Breast epithelium (tissue), 4 donors: ENCODE measurements at regions not wholly inside any gene's neighbourhood (a gene's known extent, or its start where the extent isn't known, plus 50 kb on each side); places are given as distances from the start of the nearest gene placed in this dataset.
"Not testable (repeated sequence)": the region's sequence is repeated elsewhere in the genome, so short reads cannot be mapped to it uniquely, and the experiment has no call there.

Source experiments
- DNase-seq, 2 donors: peaks; one replicate each; pipeline ENCODE4 v3.0.0-alpha.2; 2019; ENCODE audit warnings: low spot score in 2 of 2
- H3K27ac ChIP-seq, 2 donors: fragments of 200-600 bp; sonication (generic) in 1 of 2; one replicate each; pipeline ENCODE4 v1.5.1; 2016 to 2019; ENCODE audit warnings: mild to moderate bottlenecking in 1 of 2
- H3K27me3 ChIP-seq, 2 donors: fragments of 200-600 bp; sonication (generic) in 1 of 2; one replicate each; pipeline versions ENCODE4 v1.5.1 to v1.6.0; 2017 to 2019; ENCODE audit warnings: control low read depth in 1 of 2, mild to moderate bottlenecking in 1 of 2
- H3K36me3 ChIP-seq: fragments of 200-600 bp; one replicate; pipeline ENCODE4 v1.5.1; 2019
- H3K4me1 ChIP-seq, 2 donors: fragments of 200-600 bp; sonication (generic); one replicate each; pipeline ENCODE4 v1.5.1; 2016 to 2019; ENCODE audit warnings: control low read depth in 1 of 2
- H3K4me3 ChIP-seq, 3 donors: fragments of 200-600 bp; sonication (generic); 1 replicate in 2 of 3; 2 replicates in 1 of 3; pipeline ENCODE4 v1.5.1; 2016 to 2019; ENCODE audit warnings: mild to moderate bottlenecking in 3 of 3, moderate library complexity in 2 of 3
- H3K9me3 ChIP-seq, 2 donors: fragments of 200-600 bp; sonication (generic) in 1 of 2; one replicate each; pipeline ENCODE4 v1.5.1; 2016 to 2019; ENCODE audit warnings: control low read depth in 1 of 2
- CTCF ChIP-seq, 3 donors: fragments of 450-650 bp; IDR thresholded peaks; one replicate each; pipeline ENCODE4 v1.5.1; 2016 to 2017; ENCODE audit warnings: antibody characterized with exemption in 3 of 3, mild to moderate bottlenecking in 3 of 3, moderate library complexity in 3 of 3
- POLR2A ChIP-seq: fragments of 450-650 bp; IDR thresholded peaks from one replicate; pipeline ENCODE4 v1.6.1; 2016; ENCODE audit warnings: antibody characterized with exemption, mild to moderate bottlenecking, moderate library complexity
- POLR2AphosphoS5 ChIP-seq, 3 donors: sonication (generic); formaldehyde crosslinking; IDR thresholded peaks; one replicate each; pipeline ENCODE4 v1.6.1; 2017; ENCODE audit warnings: antibody characterized with exemption in 3 of 3
- intact Hi-C: fragments of 100-400 bp; cut with DNase I; formaldehyde crosslinking; loops from one replicate; pipeline ENCODE4 v1.15.1; 2023; ENCODE audit warnings: low total_unique reads

GRCh38 chr1:166304131-166304530, 137.3 kb upstream of the FAM78B start:
- no peaks in the 10 kb centered on the region for H3K36me3 ChIP-seq
- H3K27ac ChIP-seq: no peak overlapping the region
- DNase-seq: no peak
- intact Hi-C loops: no loop called here
- H3K9me3 ChIP-seq: no peaks in the 10 kb centered on the region
- TF ChIP-seq CTCF (IDR thresholded peaks at IDR 0.05) (no peak), POLR2AphosphoS5 (IDR thresholded peaks at IDR 0.05) (no peak), POLR2A (no peak)
- H3K27me3 ChIP-seq: no peaks in the 10 kb centered on the region
- H3K4me1 ChIP-seq: no peaks in the 10 kb centered on the region
- H3K4me3 ChIP-seq: no peak overlapping the region

- H3K36me3 ChIP-seq: no peaks in the 10 kb centered on the region
- H3K9me3 ChIP-seq: no peaks in the 10 kb centered on the region
- H3K27me3 ChIP-seq: no peaks in the 10 kb centered on the region
- TF ChIP-seq CTCF (IDR thresholded peaks at IDR 0.05) (no peak), POLR2A (no peak), POLR2AphosphoS5 (IDR thresholded peaks at IDR 0.05) (no peak)
- intact Hi-C loops: no loop called here
- H3K4me1 ChIP-seq: no peaks in the 10 kb centered on the region
- H3K4me3 ChIP-seq: no peak overlapping the region
- H3K27ac ChIP-seq: no peak overlapping the region
- DNase-seq: no peak
These were observed 138.6 kb upstream of the FAM78B start for GRCh38 chr1:166305371-166305770.

GRCh38 chr1:166307261-166308188, 140.7 kb upstream of the FAM78B start:
- Histone ChIP-seq H3K4me3 (no peak overlapping the region), H3K27ac (no peak overlapping the region), H3K36me3 (no peaks in the 10 kb centered on the region), H3K9me3 (no peaks in the 10 kb centered on the region), H3K27me3 (no peaks in the 10 kb centered on the region), H3K4me1 (no peaks in the 10 kb centered on the region)
- intact Hi-C loops: no loop called here
- no peak for DNase-seq
- TF ChIP-seq POLR2A (no peak), POLR2AphosphoS5 (IDR thresholded peaks at IDR 0.05) (no peak)

GRCh38 chr1:166316306-166316705, 149.5 kb upstream of the FAM78B start:
- H3K27me3 ChIP-seq, H3K36me3 ChIP-seq, intact Hi-C loops, H3K4me3 ChIP-seq, H3K4me1 ChIP-seq, DNase-seq, H3K27ac ChIP-seq, H3K9me3 ChIP-seq: not testable (repeated sequence)

- Histone ChIP-seq H3K36me3 (no peaks in the 10 kb centered on the region), H3K9me3 (no peaks in the 10 kb centered on the region), H3K4me1 (no peaks in the 10 kb centered on the region), H3K4me3 (no peak overlapping the region), H3K27ac (no peak overlapping the region), H3K27me3 (no peaks in the 10 kb centered on the region)
- intact Hi-C loops: no loop called here
- TF ChIP-seq POLR2AphosphoS5 (IDR thresholded peaks at IDR 0.05) (no peak), POLR2A (no peak), CTCF (IDR thresholded peaks at IDR 0.05) (no peak)
- DNase-seq: no peak
These were observed 155.7 kb upstream of the FAM78B start for GRCh38 chr1:166322470-166322869.

- intact Hi-C loops: no loop called here
- no peak for DNase-seq
- Histone ChIP-seq H3K27me3 (no peaks in the 10 kb centered on the region), H3K9me3 (no peaks in the 10 kb centered on the region), H3K4me1 (no peaks in the 10 kb centered on the region), H3K27ac (no peak overlapping the region), H3K36me3 (no peaks in the 10 kb centered on the region), H3K4me3 (no peak overlapping the region)
- TF ChIP-seq POLR2AphosphoS5 (IDR thresholded peaks at IDR 0.05) (no peak), CTCF (IDR thresholded peaks at IDR 0.05) (no peak), POLR2A (no peak)
These were observed 161.1 kb upstream of the FAM78B start for GRCh38 chr1:166327886-166328285.
